H1 (cell line): ENCODE measurements at regions not wholly inside any gene's neighbourhood (a gene's known extent, or its start where the extent isn't known, plus 50 kb on each side); places are given as distances from the start of the nearest gene placed in this dataset.

Source experiments
- ATF3 ChIP-seq: IDR thresholded peaks from 2 replicates; pipeline ENCODE4 v1.6.1; 2011; ENCODE audit warnings: low read depth, mild to moderate bottlenecking, low read length; ENCODE audit not compliant: insufficient read depth
- EZH2 ChIP-seq: fragments of 200-600 bp; sonication (generic); IDR thresholded peaks from 2 replicates; pipeline ENCODE4 v1.7.1; 2012; ENCODE audit warnings: low read depth, mild to moderate bottlenecking, moderate library complexity, low read length, inconsistent platforms; ENCODE audit not compliant: severe bottlenecking
- POLR2A ChIP-seq, 2 experiments: IDR thresholded peaks; 1 replicate in 1 of 2; 2 replicates in 1 of 2; pipeline ENCODE4 v1.6.1; 2011; ENCODE audit warnings: low read depth in 2 of 2, low read length in 2 of 2, mild to moderate bottlenecking in 2 of 2; ENCODE audit errors: control extremely low read depth in 1 of 2
- POLR2AphosphoS5 ChIP-seq: IDR thresholded peaks from 2 replicates; pipeline ENCODE4 v1.6.1; 2011; ENCODE audit warnings: low read depth, low read length
- RAD21 ChIP-seq, 2 experiments: IDR thresholded peaks in 1 of 2; conservative IDR thresholded peaks in 1 of 2; 2 replicates each; pipeline ENCODE4 v1.6.1; 2011; ENCODE audit warnings: low read depth in 2 of 2, low read length in 2 of 2, improper control_type of control experiment in 1 of 2, inconsistent platforms in 1 of 2, mild to moderate bottlenecking in 1 of 2, moderate library complexity in 1 of 2
- RFX5 ChIP-seq: IDR thresholded peaks from 2 replicates; pipeline ENCODE4 v1.6.1; 2011; ENCODE audit warnings: low read depth, low read length, improper control_type of control experiment, borderline replicate concordance
- SIN3A ChIP-seq, 2 experiments: IDR thresholded peaks in 1 of 2; conservative IDR thresholded peaks in 1 of 2; 2 replicates each; pipeline ENCODE4 v1.6.1; 2011 to 2012; ENCODE audit warnings: low read length in 2 of 2, improper control_type of control experiment in 1 of 2, low read depth in 1 of 2, mild to moderate bottlenecking in 1 of 2
- TAF1 ChIP-seq: IDR thresholded peaks from 2 replicates; pipeline ENCODE4 v1.6.1; 2011; ENCODE audit warnings: mild to moderate bottlenecking, low read depth, low read length
- TF ChIP-seq, protein P1 (sequence below), 3 experiments: IDR thresholded peaks; 1 replicate in 2 of 3; 2 replicates in 1 of 3; pipeline versions ENCODE4 v1.5.1 to v1.6.1; 2011; ENCODE audit warnings: low read length in 3 of 3, mild to moderate bottlenecking in 3 of 3, inconsistent platforms in 2 of 3, low read depth in 1 of 3, moderate library complexity in 1 of 3; ENCODE audit not compliant: insufficient read depth in 1 of 3; ENCODE audit errors: control extremely low read depth in 1 of 3

GRCh38 chr10:65838811-65839210 lies 1087.0 kb upstream of the LRRTM3 start:
- TF ChIP-seq SIN3A (conservative IDR thresholded peaks at IDR 0.05 in 1 of 2, IDR thresholded peaks at IDR 0.05 in 1 of 2; ENCODE audit: low read depth in 1 of 2, low read length in 2 of 2) (no peak), ATF3 (no peak), POLR2AphosphoS5 (no peak), RAD21 (IDR thresholded peaks at IDR 0.05 in 1 of 2, conservative IDR thresholded peaks at IDR 0.05 in 1 of 2; ENCODE audit: low read depth in 2 of 2, low read length in 2 of 2) (no peak), EZH2 (no peak), POLR2A (IDR thresholded peaks at IDR 0.05; ENCODE audit: control extremely low read depth in 1 of 2, low read depth in 2 of 2, low read length in 2 of 2) (no peak), RFX5 (no peak), TAF1 (no peak)
- TF ChIP-seq, protein P1, sequence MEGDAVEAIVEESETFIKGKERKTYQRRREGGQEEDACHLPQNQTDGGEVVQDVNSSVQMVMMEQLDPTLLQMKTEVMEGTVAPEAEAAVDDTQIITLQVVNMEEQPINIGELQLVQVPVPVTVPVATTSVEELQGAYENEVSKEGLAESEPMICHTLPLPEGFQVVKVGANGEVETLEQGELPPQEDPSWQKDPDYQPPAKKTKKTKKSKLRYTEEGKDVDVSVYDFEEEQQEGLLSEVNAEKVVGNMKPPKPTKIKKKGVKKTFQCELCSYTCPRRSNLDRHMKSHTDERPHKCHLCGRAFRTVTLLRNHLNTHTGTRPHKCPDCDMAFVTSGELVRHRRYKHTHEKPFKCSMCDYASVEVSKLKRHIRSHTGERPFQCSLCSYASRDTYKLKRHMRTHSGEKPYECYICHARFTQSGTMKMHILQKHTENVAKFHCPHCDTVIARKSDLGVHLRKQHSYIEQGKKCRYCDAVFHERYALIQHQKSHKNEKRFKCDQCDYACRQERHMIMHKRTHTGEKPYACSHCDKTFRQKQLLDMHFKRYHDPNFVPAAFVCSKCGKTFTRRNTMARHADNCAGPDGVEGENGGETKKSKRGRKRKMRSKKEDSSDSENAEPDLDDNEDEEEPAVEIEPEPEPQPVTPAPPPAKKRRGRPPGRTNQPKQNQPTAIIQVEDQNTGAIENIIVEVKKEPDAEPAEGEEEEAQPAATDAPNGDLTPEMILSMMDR (IDR thresholded peaks at IDR 0.05; ENCODE audit: control extremely low read depth in 1 of 3, insufficient read depth in 1 of 3, low read depth in 1 of 3, low read length in 3 of 3) = no peak
